BJ (cell line): ENCODE measurements at regions not wholly inside any gene's neighbourhood (a gene's known extent, or its start where the extent isn't known, plus 50 kb on each side); places are given as distances from the start of the nearest gene placed in this dataset.

Experiments
- CTCF ChIA-PET: fragments of 350-600 bp; formaldehyde crosslinking; extraction: SDS; loops from one replicate; lab custom pipeline; 2021; ENCODE audit warnings: antibody characterized with exemption, inconsistent platforms; lab: Yijun Ruan, JAX
- POLR2A ChIA-PET: fragments of 300-600 bp; sonication (Branson Sonifier 250); formaldehyde crosslinking; extraction: SDS; loops from one replicate; lab custom pipeline; 2021; ENCODE audit warnings: antibody characterized with exemption; lab: Charles Lee
- DNase-seq: peaks from one replicate; pipeline ENCODE4 v3.0.0-alpha.2; 2011; ENCODE audit warnings: low read depth
- H3K27me3 ChIP-seq: 2 replicates; pipeline ENCODE4 v1.6.0; 2011; ENCODE audit warnings: low read length; ENCODE audit not compliant: control insufficient read depth, insufficient read depth
- H3K36me3 ChIP-seq: 2 replicates; pipeline ENCODE4 v1.5.1; 2011; ENCODE audit warnings: low read length; ENCODE audit not compliant: control insufficient read depth, insufficient read depth
- H3K4me3 ChIP-seq: 2 replicates; pipeline ENCODE4 v1.5.1; 2011; ENCODE audit warnings: low read depth, mild to moderate bottlenecking, control low read depth, low read length
- TF ChIP-seq, protein P1 (sequence below): IDR thresholded peaks from 2 replicates; pipeline ENCODE4 v1.5.1; 2011; ENCODE audit warnings: low read depth, mild to moderate bottlenecking, control low read depth, inconsistent platforms, low read length, moderate library complexity; ENCODE audit not compliant: insufficient read depth

DNA sequence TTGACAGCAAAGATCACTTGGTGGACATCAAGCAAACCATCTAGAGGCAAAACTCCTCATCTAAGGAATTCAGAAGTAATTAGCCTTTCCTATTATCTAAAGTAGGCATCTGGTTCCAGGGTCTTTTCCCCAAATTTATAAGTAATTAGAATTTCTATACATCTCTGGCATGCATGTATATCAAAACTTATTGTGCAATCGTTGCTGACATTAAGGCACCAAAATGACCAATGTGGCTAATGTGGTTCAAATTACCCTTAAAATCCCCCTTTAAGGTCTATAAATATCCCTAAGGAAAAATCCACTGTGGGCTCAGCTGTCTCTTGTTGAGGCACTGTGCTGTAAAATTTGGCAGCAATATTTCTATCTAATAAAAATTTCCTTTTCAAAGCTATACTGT is 695.9 kb upstream of the LRRTM4 start:
- no peaks in the 10 kb centered on the region for H3K36me3 ChIP-seq
- ChIA-PET CTCF (no interaction called here), POLR2A (no interaction called here)

DNA sequence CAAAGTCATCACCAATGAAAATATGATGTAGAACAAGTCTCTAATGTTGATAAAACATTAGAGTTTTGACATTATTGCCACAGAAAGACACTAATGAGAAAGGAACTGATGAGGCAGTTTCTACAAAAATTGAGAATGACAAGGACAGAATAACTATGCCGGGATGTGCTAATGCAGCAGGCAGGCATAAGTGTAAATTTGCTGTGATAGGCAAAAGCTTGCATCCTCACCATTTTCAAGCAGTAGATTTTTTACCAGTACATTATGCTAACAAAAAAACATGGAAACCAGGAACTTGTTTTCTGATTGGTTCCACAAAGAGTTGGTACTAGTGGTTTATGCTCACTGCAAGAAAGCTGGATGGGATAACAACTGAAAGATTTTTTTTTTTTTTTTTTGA is 715.5 kb upstream of the LRRTM4 start:
- CTCF ChIA-PET = no interaction called here
- TF ChIP-seq, protein P1, sequence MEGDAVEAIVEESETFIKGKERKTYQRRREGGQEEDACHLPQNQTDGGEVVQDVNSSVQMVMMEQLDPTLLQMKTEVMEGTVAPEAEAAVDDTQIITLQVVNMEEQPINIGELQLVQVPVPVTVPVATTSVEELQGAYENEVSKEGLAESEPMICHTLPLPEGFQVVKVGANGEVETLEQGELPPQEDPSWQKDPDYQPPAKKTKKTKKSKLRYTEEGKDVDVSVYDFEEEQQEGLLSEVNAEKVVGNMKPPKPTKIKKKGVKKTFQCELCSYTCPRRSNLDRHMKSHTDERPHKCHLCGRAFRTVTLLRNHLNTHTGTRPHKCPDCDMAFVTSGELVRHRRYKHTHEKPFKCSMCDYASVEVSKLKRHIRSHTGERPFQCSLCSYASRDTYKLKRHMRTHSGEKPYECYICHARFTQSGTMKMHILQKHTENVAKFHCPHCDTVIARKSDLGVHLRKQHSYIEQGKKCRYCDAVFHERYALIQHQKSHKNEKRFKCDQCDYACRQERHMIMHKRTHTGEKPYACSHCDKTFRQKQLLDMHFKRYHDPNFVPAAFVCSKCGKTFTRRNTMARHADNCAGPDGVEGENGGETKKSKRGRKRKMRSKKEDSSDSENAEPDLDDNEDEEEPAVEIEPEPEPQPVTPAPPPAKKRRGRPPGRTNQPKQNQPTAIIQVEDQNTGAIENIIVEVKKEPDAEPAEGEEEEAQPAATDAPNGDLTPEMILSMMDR = no peak
- no peak for DNase-seq

More for the DNA sequence above, 695.9 kb upstream of the LRRTM4 start:
- no peak overlapping the region for H3K4me3 ChIP-seq
- DNase-seq = no peak
- TF ChIP-seq, protein P1 = no peak
- no peaks in the 10 kb centered on the region for H3K27me3 ChIP-seq

GRCh38 chr2:78245394-78246135 is 723.4 kb upstream of the LRRTM4 start:
- no peak for DNase-seq
- H3K27me3 ChIP-seq = no peaks in the 10 kb centered on the region
- TF ChIP-seq, protein P1 = no peak
- H3K36me3 ChIP-seq = no peaks in the 10 kb centered on the region
- no peak overlapping the region for H3K4me3 ChIP-seq
- ChIA-PET POLR2A (no interaction called here), CTCF (no interaction called here)

More for the DNA sequence above, 715.5 kb upstream of the LRRTM4 start:
- POLR2A ChIA-PET = no interaction called here
- Histone ChIP-seq H3K4me3 (no peak overlapping the region), H3K27me3 (no peaks in the 10 kb centered on the region), H3K36me3 (no peaks in the 10 kb centered on the region)

GRCh38 chr2:78251708-78252107 is 729.5 kb upstream of the LRRTM4 start:
- Histone ChIP-seq H3K4me3 (no peak overlapping the region), H3K36me3 (no peaks in the 10 kb centered on the region), H3K27me3 (no peaks in the 10 kb centered on the region)
- ChIA-PET POLR2A (no interaction called here), CTCF (no interaction called here)
- TF ChIP-seq, protein P1 = no peak
- DNase-seq = no peak

GRCh38 chr2:78260861-78261260 is 738.7 kb upstream of the LRRTM4 start:
- DNase-seq = no peak
- Histone ChIP-seq H3K27me3 (no peaks in the 10 kb centered on the region), H3K4me3 (no peak overlapping the region), H3K36me3 (no peaks in the 10 kb centered on the region)
- CTCF ChIA-PET = no interaction called here
- TF ChIP-seq, protein P1 = no peak
- POLR2A ChIA-PET = no interaction called here
